B cell (primary cell): ENCODE measurements at regions not wholly inside any gene's neighbourhood (a gene's known extent, or its start where the extent isn't known, plus 50 kb on each side); places are given as distances from the start of the nearest gene placed in this dataset.

Experiments used
- ATAC-seq: fragments of 200-7000 bp; cut with Tn5 transposase; one replicate; pipeline ENCODE4 v1.10.0; 2021; ENCODE audit warnings: low read depth, mild to moderate bottlenecking, moderate number of reproducible peaks, moderate library complexity
- CTCF ChIA-PET: fragments of 350-600 bp; sonication (Branson Sonifier 250); formaldehyde crosslinking; loops from one replicate; lab custom pipeline; 2021; ENCODE audit warnings: antibody characterized with exemption, inconsistent platforms; lab: Charles Lee
- POLR2A ChIA-PET: fragments of 350-600 bp; sonication (Branson Sonifier 250); formaldehyde crosslinking; loops from one replicate; lab custom pipeline; 2021; ENCODE audit warnings: antibody characterized with exemption; lab: Charles Lee
- DNase-seq: peaks from one replicate; pipeline ENCODE4 v3.0.0; 2013
- H2AFZ ChIP-seq: 2 replicates; pipeline ENCODE4 v1.6.1; 2012; ENCODE audit warnings: mild to moderate bottlenecking, low read depth, low read length; ENCODE audit not compliant: insufficient read depth, poor library complexity, severe bottlenecking
- H3K27ac ChIP-seq, 2 donors: 1 replicate in 1 of 2; 2 replicates in 1 of 2; pipeline ENCODE4 v1.5.1; 2012 to 2013; ENCODE audit warnings: low read length in 2 of 2, mild to moderate bottlenecking in 2 of 2, moderate library complexity in 1 of 2
- H3K27me3 ChIP-seq, 4 experiments: fragments of 200-600 bp in 1 of 4; sonication (generic) in 1 of 4; replicated peaks in 1 of 4; 1 replicate in 2 of 4; 2 replicates in 2 of 4; pipeline versions ENCODE4 v1.6.1 to v1.7.0; 2013 to 2016; ENCODE audit warnings: low read length in 3 of 4, mild to moderate bottlenecking in 2 of 4, mixed read lengths in 1 of 4, moderate library complexity in 1 of 4; ENCODE audit not compliant: insufficient read depth in 4 of 4, control insufficient read depth in 3 of 4; ENCODE audit errors: control extremely low read depth in 1 of 4
- H3K36me3 ChIP-seq, 2 experiments: replicated peaks in 1 of 2; 1 replicate in 1 of 2; 2 replicates in 1 of 2; pipeline versions ENCODE4 v1.6.1 to v1.7.1; 2013; ENCODE audit warnings: low read length in 1 of 2; ENCODE audit not compliant: insufficient read depth in 2 of 2, control insufficient read depth in 1 of 2; ENCODE audit errors: control extremely low read depth in 1 of 2, extremely low read depth in 1 of 2
- H3K4me1 ChIP-seq, 2 donors: fragments of 200-600 bp in 1 of 2; sonication (generic) in 1 of 2; 1 replicate in 1 of 2; 2 replicates in 1 of 2; pipeline versions ENCODE4 v1.5.1 to v1.6.1; 2013 to 2017; ENCODE audit warnings: low read length in 2 of 2; ENCODE audit not compliant: control insufficient read depth in 2 of 2, insufficient read depth in 2 of 2
- H3K4me2 ChIP-seq: replicated peaks from 2 replicates; pipeline ENCODE3; 2012; ENCODE audit warnings: mild to moderate bottlenecking, low read depth, low read length; ENCODE audit not compliant: poor library complexity, severe bottlenecking
- H3K4me3 ChIP-seq, 5 experiments: fragments of 200-600 bp in 1 of 5; sonication (generic) in 1 of 5; 1 replicate in 3 of 5; 2 replicates in 2 of 5; pipeline versions ENCODE4 v1.5.1 to v1.7.0; 2011 to 2016; ENCODE audit warnings: low read length in 4 of 5, mild to moderate bottlenecking in 4 of 5, low read depth in 2 of 5, control low read depth in 1 of 5, moderate library complexity in 1 of 5; ENCODE audit not compliant: insufficient read depth in 1 of 5; ENCODE audit errors: control extremely low read depth in 1 of 5, extremely low read depth in 1 of 5
- H3K79me2 ChIP-seq: fragments of 200-600 bp; sonication (generic); one replicate; pipeline ENCODE4 v1.6.0; 2016; ENCODE audit warnings: low read length; ENCODE audit not compliant: control insufficient read depth, insufficient read depth
- H3K9ac ChIP-seq: fragments of 200-600 bp; sonication (generic); 2 replicates; pipeline ENCODE4 v1.6.1; 2017; ENCODE audit warnings: mild to moderate bottlenecking, low read length, moderate library complexity
- H3K9me3 ChIP-seq, 3 donors: one replicate each; pipeline versions ENCODE4 v1.6.1 to v1.7.1; 2013; ENCODE audit warnings: low read length in 2 of 3; ENCODE audit not compliant: control insufficient read depth in 2 of 3, insufficient read depth in 1 of 3; ENCODE audit errors: control extremely low read depth in 1 of 3
- H4K20me1 ChIP-seq: 2 replicates; pipeline ENCODE4 v1.6.0; 2012; ENCODE audit warnings: mild to moderate bottlenecking, low read length; ENCODE audit not compliant: insufficient read depth, control insufficient read depth, poor library complexity, severe bottlenecking
- H3K27ac Mint-ChIP-seq: one replicate; pipeline ENCODE4 v1.8.0; 2021; ENCODE audit warnings: mixed read lengths
- H3K27me3 Mint-ChIP-seq: one replicate; pipeline ENCODE4 v1.8.0; 2021; ENCODE audit warnings: mixed read lengths
- H3K4me1 Mint-ChIP-seq: one replicate; pipeline ENCODE4 v1.8.0; 2021; ENCODE audit warnings: mixed read lengths
- H3K4me3 Mint-ChIP-seq: one replicate; pipeline ENCODE4 v1.8.0; 2021; ENCODE audit warnings: mixed read lengths
- H3K9me3 Mint-ChIP-seq: one replicate; pipeline ENCODE4 v1.8.0; 2022; ENCODE audit warnings: mixed read lengths; ENCODE audit not compliant: insufficient read depth
- EZH2 ChIP-seq: IDR thresholded peaks from 2 replicates; pipeline ENCODE4 v1.6.1; 2012; ENCODE audit warnings: borderline replicate concordance, low read depth, mild to moderate bottlenecking, moderate library complexity, low read length; ENCODE audit not compliant: insufficient read depth, poor library complexity, severe bottlenecking
- WGBS: methylation state at CpG from one replicate; pipeline ENCODE4 v1.1.5; 2013; ENCODE audit warnings: missing lambda C conversion rate; ENCODE audit not compliant: insufficient coverage; 5-methylcytosine and 5-hydroxymethylcytosine counted together
- intact Hi-C: fragments of 100-400 bp; cut with micrococcal nuclease; formaldehyde crosslinking; loops from one replicate; pipeline ENCODE4 v1.10.0; 2022
- TF ChIP-seq, protein P1 (sequence below): fragments of 200-600 bp; IDR thresholded peaks from one replicate; pipeline ENCODE4 v1.8.0; 2022; ENCODE audit warnings: antibody characterized with exemption, mild to moderate bottlenecking

DNA sequence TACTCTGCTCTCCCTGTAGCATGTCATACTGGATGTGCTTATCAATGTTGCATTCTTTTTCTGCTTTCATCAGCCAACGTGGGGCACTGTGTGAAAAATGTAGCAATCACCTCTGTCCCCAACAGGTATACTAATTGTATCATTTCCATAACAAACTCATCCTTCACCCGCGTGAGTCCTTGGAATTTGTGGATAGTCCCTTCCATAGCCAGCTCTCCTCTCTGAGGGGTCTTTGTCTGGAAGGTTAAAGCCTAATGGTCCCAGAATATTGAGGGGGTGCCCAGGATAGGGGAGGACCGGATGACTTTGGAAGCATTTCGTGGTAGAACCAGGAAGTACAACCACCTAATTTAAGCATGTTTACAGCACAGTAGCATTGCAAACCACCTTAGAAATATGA, 124.6 kb downstream of the FOXB1 start:
- DNase-seq (no peak), ATAC-seq (no peak)
- H3K4me1 Mint-ChIP-seq, result peaks cover 19% of the 10 kb centered on the region
- H3K9me3 ChIP-seq, result no peaks in the 10 kb centered on the region
- 50% methylated on average over 2 of the region's 5 CpGs for WGBS
- no peak overlapping the region for H3K27ac Mint-ChIP-seq
- POLR2A ChIA-PET, result no interaction called here
- no peak overlapping the region for H3K4me2 ChIP-seq
- H3K9ac ChIP-seq, result no peak overlapping the region
- CTCF ChIA-PET, result interaction anchor here (1.8 to 2.5 kb wide), 2 partner anchors 8 to 13 kb away, joined by 8 to 12 read pairs; no protein-coding TSS in a partner anchor
- peaks cover 4% of the 10 kb centered on the region for H3K27me3 Mint-ChIP-seq
- no peak overlapping the region for H3K4me3 ChIP-seq
- H3K27me3 ChIP-seq, result no peaks in the 10 kb centered on the region
- no peaks in the 10 kb centered on the region for H4K20me1 ChIP-seq
- H3K36me3 ChIP-seq, result no peaks in the 10 kb centered on the region
- H3K4me3 Mint-ChIP-seq, result no peak overlapping the region
- H3K79me2 ChIP-seq, result no peaks in the 10 kb centered on the region
- no peaks in the 10 kb centered on the region for H3K9me3 Mint-ChIP-seq
- TF ChIP-seq, protein P1, sequence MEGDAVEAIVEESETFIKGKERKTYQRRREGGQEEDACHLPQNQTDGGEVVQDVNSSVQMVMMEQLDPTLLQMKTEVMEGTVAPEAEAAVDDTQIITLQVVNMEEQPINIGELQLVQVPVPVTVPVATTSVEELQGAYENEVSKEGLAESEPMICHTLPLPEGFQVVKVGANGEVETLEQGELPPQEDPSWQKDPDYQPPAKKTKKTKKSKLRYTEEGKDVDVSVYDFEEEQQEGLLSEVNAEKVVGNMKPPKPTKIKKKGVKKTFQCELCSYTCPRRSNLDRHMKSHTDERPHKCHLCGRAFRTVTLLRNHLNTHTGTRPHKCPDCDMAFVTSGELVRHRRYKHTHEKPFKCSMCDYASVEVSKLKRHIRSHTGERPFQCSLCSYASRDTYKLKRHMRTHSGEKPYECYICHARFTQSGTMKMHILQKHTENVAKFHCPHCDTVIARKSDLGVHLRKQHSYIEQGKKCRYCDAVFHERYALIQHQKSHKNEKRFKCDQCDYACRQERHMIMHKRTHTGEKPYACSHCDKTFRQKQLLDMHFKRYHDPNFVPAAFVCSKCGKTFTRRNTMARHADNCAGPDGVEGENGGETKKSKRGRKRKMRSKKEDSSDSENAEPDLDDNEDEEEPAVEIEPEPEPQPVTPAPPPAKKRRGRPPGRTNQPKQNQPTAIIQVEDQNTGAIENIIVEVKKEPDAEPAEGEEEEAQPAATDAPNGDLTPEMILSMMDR, result no peak
- TF ChIP-seq EZH2, result no peak
- peak overlapping the region; percentile 83 for H2AFZ ChIP-seq
- intact Hi-C loops, result no loop called here
- no peak overlapping the region for H3K27ac ChIP-seq
- H3K4me1 ChIP-seq, result peaks cover 7 to 9% of the 10 kb centered on the region in 2 donors

DNA sequence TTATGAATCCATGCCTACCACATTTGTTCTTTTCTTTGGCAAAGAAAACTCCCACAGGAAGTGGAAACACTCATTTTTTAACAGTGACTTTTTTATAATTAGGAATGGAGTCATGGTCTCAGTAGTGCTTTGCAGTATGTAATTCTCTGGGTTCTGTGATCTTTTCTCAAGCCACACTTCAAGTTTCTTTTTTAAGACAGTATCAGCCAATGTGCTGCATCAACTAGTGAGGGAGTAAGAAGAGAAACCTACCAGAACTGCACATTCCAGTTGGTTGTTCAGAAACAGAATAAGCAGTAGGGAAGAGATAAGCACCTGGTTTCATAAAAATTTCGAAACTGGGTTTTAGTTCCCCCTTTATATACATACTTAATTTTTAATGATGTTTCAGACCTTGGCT, 126.3 kb downstream of the FOXB1 start:
- H3K9me3 ChIP-seq, result no peaks in the 10 kb centered on the region
- no peak overlapping the region for H3K4me2 ChIP-seq
- H3K9ac ChIP-seq, result no peak overlapping the region
- H3K4me3 ChIP-seq, result no peak overlapping the region
- no peak overlapping the region for H3K27ac Mint-ChIP-seq
- no peaks in the 10 kb centered on the region for H4K20me1 ChIP-seq
- H3K27me3 Mint-ChIP-seq, result peaks cover 8% of the 10 kb centered on the region
- DNase-seq (no peak), ATAC-seq (no peak)
- H2AFZ ChIP-seq, result no peak overlapping the region
- no peak overlapping the region for H3K27ac ChIP-seq
- POLR2A ChIA-PET, result no interaction called here
- CTCF ChIA-PET, result no interaction called here
- H3K27me3 ChIP-seq, result no peaks in the 10 kb centered on the region
- no peaks in the 10 kb centered on the region for H3K9me3 Mint-ChIP-seq
- TF ChIP-seq, protein P1, result no peak
- no peak for TF ChIP-seq EZH2
- peaks cover 19% of the 10 kb centered on the region for H3K4me1 Mint-ChIP-seq
- peaks cover 7 to 9% of the 10 kb centered on the region in 2 donors for H3K4me1 ChIP-seq
- no peaks in the 10 kb centered on the region for H3K36me3 ChIP-seq
- no peaks in the 10 kb centered on the region for H3K79me2 ChIP-seq
- intact Hi-C loops, result no loop called here
- H3K4me3 Mint-ChIP-seq, result no peak overlapping the region
- WGBS, result no CpG with 5 or more reads among the region's 1 CpG
